ENCODE measurements at regions not wholly inside any gene's neighbourhood (a gene's known extent, or its start where the extent isn't known, plus 50 kb on each side); places are given as distances from the start of the nearest gene placed in this dataset.

DNA sequence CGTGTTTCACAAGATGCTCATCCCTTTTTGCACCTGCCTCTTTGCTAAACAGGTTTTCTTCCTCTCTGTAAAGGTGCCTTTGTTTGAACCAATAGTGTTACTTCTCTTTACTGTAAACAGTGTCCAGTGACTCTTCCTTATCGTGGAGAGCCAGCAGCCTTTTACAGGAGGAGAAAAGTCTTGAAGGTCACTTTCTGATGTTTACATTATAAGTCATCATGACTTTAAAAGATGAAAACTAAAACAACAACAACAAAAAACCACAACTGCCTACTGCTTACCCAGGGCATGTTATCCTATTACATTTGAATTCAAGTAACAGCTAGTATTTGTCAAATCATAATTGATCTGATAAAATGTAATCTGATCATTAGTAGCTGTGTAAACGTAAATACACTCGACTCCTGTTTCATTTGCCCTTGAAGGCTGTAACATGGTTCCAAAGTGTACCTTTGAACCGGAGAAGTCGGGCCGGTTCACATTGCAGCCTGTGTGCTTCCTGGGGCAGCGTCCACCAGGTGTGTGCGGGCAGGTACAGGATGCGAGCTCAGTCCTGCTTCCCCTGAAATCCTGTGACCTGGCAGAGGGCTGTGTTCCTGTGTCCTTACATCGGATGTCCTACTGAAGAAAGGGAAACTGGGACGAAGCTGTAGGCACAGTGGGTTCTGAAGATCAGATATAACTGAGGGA is 118.1 kb downstream of the C9orf152 start:
- H3K4me3 ChIP-seq, result no peak overlapping the region
- TF ChIP-seq POLR2A (IDR thresholded peaks at IDR 0.05) (no peak), POLR2AphosphoS5 (IDR thresholded peaks at IDR 0.05) (peak; percentile 40)
- WGBS, result 25% methylated on average over 12 of the region's 12 CpGs
- no peak overlapping the region for H3K27ac ChIP-seq
- no peaks in the 10 kb centered on the region for H3K27me3 ChIP-seq (replicated peaks; ENCODE audit: insufficient read depth)
- H3K36me3 ChIP-seq, result no peaks in the 10 kb centered on the region
- peak; percentile 22 for DNase-seq (ENCODE audit: low spot score)
- no peaks in the 10 kb centered on the region for H3K4me1 ChIP-seq (replicated peaks)
- intact Hi-C loops (cut with DNase I), result no loop called here
- H3K9me3 ChIP-seq, result no peaks in the 10 kb centered on the region

- Histone ChIP-seq H3K27ac (no peak overlapping the region), H3K4me1 (replicated peaks) (no peaks in the 10 kb centered on the region), H3K27me3 (replicated peaks; ENCODE audit: insufficient read depth) (no peaks in the 10 kb centered on the region), H3K9me3 (no peaks in the 10 kb centered on the region), H3K36me3 (no peaks in the 10 kb centered on the region), H3K4me3 (no peak overlapping the region)
- no peak for DNase-seq (ENCODE audit: low spot score)
- TF ChIP-seq POLR2A (IDR thresholded peaks at IDR 0.05) (no peak), POLR2AphosphoS5 (IDR thresholded peaks at IDR 0.05) (no peak)
- TF ChIP-seq, protein P1, sequence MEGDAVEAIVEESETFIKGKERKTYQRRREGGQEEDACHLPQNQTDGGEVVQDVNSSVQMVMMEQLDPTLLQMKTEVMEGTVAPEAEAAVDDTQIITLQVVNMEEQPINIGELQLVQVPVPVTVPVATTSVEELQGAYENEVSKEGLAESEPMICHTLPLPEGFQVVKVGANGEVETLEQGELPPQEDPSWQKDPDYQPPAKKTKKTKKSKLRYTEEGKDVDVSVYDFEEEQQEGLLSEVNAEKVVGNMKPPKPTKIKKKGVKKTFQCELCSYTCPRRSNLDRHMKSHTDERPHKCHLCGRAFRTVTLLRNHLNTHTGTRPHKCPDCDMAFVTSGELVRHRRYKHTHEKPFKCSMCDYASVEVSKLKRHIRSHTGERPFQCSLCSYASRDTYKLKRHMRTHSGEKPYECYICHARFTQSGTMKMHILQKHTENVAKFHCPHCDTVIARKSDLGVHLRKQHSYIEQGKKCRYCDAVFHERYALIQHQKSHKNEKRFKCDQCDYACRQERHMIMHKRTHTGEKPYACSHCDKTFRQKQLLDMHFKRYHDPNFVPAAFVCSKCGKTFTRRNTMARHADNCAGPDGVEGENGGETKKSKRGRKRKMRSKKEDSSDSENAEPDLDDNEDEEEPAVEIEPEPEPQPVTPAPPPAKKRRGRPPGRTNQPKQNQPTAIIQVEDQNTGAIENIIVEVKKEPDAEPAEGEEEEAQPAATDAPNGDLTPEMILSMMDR (IDR thresholded peaks at IDR 0.05), result no peak
- intact Hi-C loops (cut with DNase I), result no loop called here
- WGBS, result 94% methylated on average over 5 of the region's 5 CpGs
Measured at GRCh38 chr9:110092792-110093191, 115.2 kb downstream of the C9orf152 start.

DNA sequence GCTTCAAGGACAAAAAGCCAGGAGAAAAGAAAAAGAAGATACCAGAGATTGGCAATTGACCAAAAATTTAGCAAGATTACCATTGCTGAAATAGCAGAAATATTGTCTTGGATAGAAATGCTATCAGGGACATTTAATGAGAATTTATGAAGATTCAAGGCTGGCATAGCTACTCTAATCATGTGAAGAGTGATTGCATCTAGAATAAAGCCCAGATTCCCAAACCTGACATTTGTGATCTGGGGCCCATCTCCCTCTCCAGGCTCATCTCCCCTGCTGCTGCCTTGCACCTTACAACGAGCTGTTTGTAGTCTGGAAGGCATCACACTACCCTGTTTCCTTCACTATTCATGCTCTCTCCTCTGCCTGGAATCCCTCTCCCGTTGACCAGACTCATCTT is 114.5 kb downstream of the C9orf152 start:
- 76% methylated on average over 2 of the region's 2 CpGs for WGBS
- Histone ChIP-seq H3K9me3 (no peaks in the 10 kb centered on the region), H3K27me3 (replicated peaks; ENCODE audit: insufficient read depth) (no peaks in the 10 kb centered on the region), H3K4me3 (no peak overlapping the region), H3K27ac (no peak overlapping the region), H3K36me3 (no peaks in the 10 kb centered on the region), H3K4me1 (replicated peaks) (no peaks in the 10 kb centered on the region)
- intact Hi-C loops (cut with DNase I), result no loop called here
- TF ChIP-seq POLR2AphosphoS5 (IDR thresholded peaks at IDR 0.05), result no peak
- TF ChIP-seq, protein P1 (IDR thresholded peaks at IDR 0.05), result no peak
- no peak for DNase-seq (ENCODE audit: low spot score)

DNA sequence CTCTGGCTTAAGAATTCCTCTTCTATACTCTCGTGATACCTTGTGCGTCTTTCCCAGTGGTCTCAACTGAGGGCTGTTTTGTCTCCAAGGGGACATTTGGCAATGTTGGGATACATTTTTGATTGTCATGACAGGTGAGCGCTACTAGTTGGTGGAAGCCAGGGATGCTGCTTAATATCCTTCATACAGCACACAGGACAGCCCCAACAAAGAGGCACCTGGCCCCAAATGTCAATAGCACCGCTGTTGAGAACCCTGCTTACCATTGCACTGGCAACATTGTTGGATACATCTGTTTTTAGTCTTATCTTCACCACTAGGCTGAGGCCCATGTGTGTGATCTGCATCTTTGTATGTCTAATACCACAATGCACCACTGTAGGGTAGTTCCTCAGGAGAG is 114.1 kb downstream of the C9orf152 start:
- H3K9me3 ChIP-seq, result no peaks in the 10 kb centered on the region
- H3K27ac ChIP-seq, result no peak overlapping the region
- WGBS, result 96% methylated on average over 4 of the region's 4 CpGs
- TF ChIP-seq, protein P1 (IDR thresholded peaks at IDR 0.05), result no peak
- TF ChIP-seq POLR2AphosphoS5 (IDR thresholded peaks at IDR 0.05) (no peak), POLR2A (IDR thresholded peaks at IDR 0.05) (no peak)
- no peaks in the 10 kb centered on the region for H3K4me1 ChIP-seq (replicated peaks)
- no peaks in the 10 kb centered on the region for H3K27me3 ChIP-seq (replicated peaks; ENCODE audit: insufficient read depth)
- no peak for DNase-seq (ENCODE audit: low spot score)
- H3K36me3 ChIP-seq, result no peaks in the 10 kb centered on the region
- intact Hi-C loops (cut with DNase I), result no loop called here
- H3K4me3 ChIP-seq, result no peak overlapping the region

GRCh38 chr9:110095161-110095595 is 112.8 kb downstream of the C9orf152 start:
- Histone ChIP-seq H3K4me1 (replicated peaks) (no peaks in the 10 kb centered on the region), H3K4me3 (no peak overlapping the region), H3K27ac (no peak overlapping the region), H3K9me3 (no peaks in the 10 kb centered on the region), H3K27me3 (replicated peaks; ENCODE audit: insufficient read depth) (no peaks in the 10 kb centered on the region), H3K36me3 (no peaks in the 10 kb centered on the region)
- no peak for DNase-seq (ENCODE audit: low spot score)
- 81% methylated on average over 2 of the region's 2 CpGs for WGBS
- intact Hi-C loops (cut with DNase I), result no loop called here
- TF ChIP-seq, protein P1 (IDR thresholded peaks at IDR 0.05), result no peak
- no peak for TF ChIP-seq POLR2AphosphoS5 (IDR thresholded peaks at IDR 0.05)
- TF ChIP-seq POLR2A (IDR thresholded peaks at IDR 0.05), result no peak
